ENCODE measurements at regions not wholly inside any gene's neighbourhood (a gene's known extent, or its start where the extent isn't known, plus 50 kb on each side); places are given as distances from the start of the nearest gene placed in this dataset.

- TF ChIP-seq ZNF512 (CRISPR knock-in tag; IDR thresholded peaks at IDR 0.05; ENCODE audit: borderline replicate concordance) = no peak
- TF ChIP-seq NR3C1 (CRISPR knock-in tag; conservative IDR thresholded peaks at IDR 0.05; ENCODE audit: low read depth) = no peak
- TF ChIP-seq CTCF (IDR thresholded peaks at IDR 0.05) = no peak
- TF ChIP-seq STAT6 (CRISPR knock-in tag; conservative IDR thresholded peaks at IDR 0.05; ENCODE audit: low read depth) = no peak
- TF ChIP-seq ATF3 (CRISPR knock-in tag; conservative IDR thresholded peaks at IDR 0.05) = no peak
- no peak for TF ChIP-seq CREB1 (CRISPR knock-in tag; IDR thresholded peaks at IDR 0.05)
- TF ChIP-seq E2F4 (CRISPR knock-in tag; IDR thresholded peaks at IDR 0.05; ENCODE audit: borderline replicate concordance, low read depth) = no peak
- no peak for TF ChIP-seq ATF2 (CRISPR knock-in tag; IDR thresholded peaks at IDR 0.05; ENCODE audit: borderline replicate concordance, low read depth)
Observed at GRCh38 chr10:109341986-109342385, 581.3 kb downstream of the XPNPEP1 start.

Data from WTC11 (cell line).